ENCODE measurements at regions not wholly inside any gene's neighbourhood (a gene's known extent, or its start where the extent isn't known, plus 50 kb on each side); places are given as distances from the start of the nearest gene placed in this dataset.

GRCh38 chr7:26916336-26916735, 51.9 kb upstream of the SKAP2 start:
- no peak for TF ChIP-seq CTCF (IDR thresholded peaks at IDR 0.05 in 2 of 3, conservative IDR thresholded peaks at IDR 0.05 in 1 of 3; ENCODE audit: borderline replicate concordance in 1 of 3, insufficient read depth in 1 of 3, low read depth in 2 of 3, low read length in 2 of 3)
- no peak for TF ChIP-seq POLR2A (IDR thresholded peaks at IDR 0.05; ENCODE audit: borderline replicate concordance, extremely low read depth, insufficient read depth, insufficient read length)
- no peak for TF ChIP-seq SP1 (IDR thresholded peaks at IDR 0.05; ENCODE audit: low read depth)
- TF ChIP-seq POLR2AphosphoS5 (IDR thresholded peaks at IDR 0.05; ENCODE audit: low read depth, low read length), result no peak

All from HCT116 (cell line).